ENCODE measurements at regions not wholly inside any gene's neighbourhood (a gene's known extent, or its start where the extent isn't known, plus 50 kb on each side); places are given as distances from the start of the nearest gene placed in this dataset.

DNA sequence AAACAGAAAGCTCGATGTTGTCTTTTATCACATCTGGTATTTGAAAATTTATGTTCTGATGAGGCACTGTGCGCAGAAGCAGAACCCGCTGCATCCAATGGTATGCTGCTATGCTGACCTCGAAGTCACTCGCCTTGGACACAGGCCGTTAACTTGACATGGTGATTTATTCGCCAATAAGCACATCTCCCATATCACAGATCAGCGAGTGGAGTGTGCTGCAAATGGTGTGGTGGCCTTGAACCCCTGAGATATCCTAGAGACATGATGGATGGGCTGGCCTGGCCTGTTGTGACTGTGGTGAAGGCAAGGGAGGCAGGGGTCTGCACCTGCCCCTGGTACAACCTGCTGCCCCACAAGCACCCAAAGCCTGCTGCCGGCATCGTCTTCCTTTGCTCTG, 175.4 kb upstream of the FRG1 start:
- H3K9me3 ChIP-seq (ENCODE audit: control insufficient read depth, insufficient read depth, low read depth, low read length) = no peaks in the 10 kb centered on the region
- no peaks in the 10 kb centered on the region for H3K36me3 ChIP-seq (ENCODE audit: control insufficient read depth in 2 of 2, insufficient read depth in 1 of 2, low read length in 2 of 2)
- H3K27ac ChIP-seq (ENCODE audit: extremely low read depth, low read depth, low read length) = no peak overlapping the region
- H3K4me1 ChIP-seq (ENCODE audit: control insufficient read depth, insufficient read depth, low read length) = no peaks in the 10 kb centered on the region
- CTCF ChIA-PET = no interaction called here
- no peak overlapping the region for H3K4me3 ChIP-seq (ENCODE audit: low read depth, low read length)
- POLR2A ChIA-PET = no interaction called here
- TF ChIP-seq KLF7 (tag by site-specific recombination; IDR thresholded peaks at IDR 0.05; ENCODE audit: borderline replicate concordance) (no peak), ZNF664 (tag by site-specific recombination; IDR thresholded peaks at IDR 0.05) (no peak), GLIS1 (tag by site-specific recombination; IDR thresholded peaks at IDR 0.05) (no peak), ZBTB8A (tag by site-specific recombination; IDR thresholded peaks at IDR 0.05) (no peak), ZNF529 (tag by site-specific recombination; IDR thresholded peaks at IDR 0.05; ENCODE audit: insufficient replicate concordance) (no peak), KLF9 (tag by site-specific recombination; IDR thresholded peaks at IDR 0.05; ENCODE audit: low read depth) (no peak), ZNF138 (tag by site-specific recombination; IDR thresholded peaks at IDR 0.05; ENCODE audit: borderline replicate concordance) (no peak), ZNF558 (tag by site-specific recombination; IDR thresholded peaks at IDR 0.05) (no peak), EGR2 (tag by site-specific recombination; IDR thresholded peaks at IDR 0.05; ENCODE audit: low read depth) (no peak), ZNF335 (tag by site-specific recombination; conservative IDR thresholded peaks at IDR 0.05) (no peak)
- TF ChIP-seq, protein P1, sequence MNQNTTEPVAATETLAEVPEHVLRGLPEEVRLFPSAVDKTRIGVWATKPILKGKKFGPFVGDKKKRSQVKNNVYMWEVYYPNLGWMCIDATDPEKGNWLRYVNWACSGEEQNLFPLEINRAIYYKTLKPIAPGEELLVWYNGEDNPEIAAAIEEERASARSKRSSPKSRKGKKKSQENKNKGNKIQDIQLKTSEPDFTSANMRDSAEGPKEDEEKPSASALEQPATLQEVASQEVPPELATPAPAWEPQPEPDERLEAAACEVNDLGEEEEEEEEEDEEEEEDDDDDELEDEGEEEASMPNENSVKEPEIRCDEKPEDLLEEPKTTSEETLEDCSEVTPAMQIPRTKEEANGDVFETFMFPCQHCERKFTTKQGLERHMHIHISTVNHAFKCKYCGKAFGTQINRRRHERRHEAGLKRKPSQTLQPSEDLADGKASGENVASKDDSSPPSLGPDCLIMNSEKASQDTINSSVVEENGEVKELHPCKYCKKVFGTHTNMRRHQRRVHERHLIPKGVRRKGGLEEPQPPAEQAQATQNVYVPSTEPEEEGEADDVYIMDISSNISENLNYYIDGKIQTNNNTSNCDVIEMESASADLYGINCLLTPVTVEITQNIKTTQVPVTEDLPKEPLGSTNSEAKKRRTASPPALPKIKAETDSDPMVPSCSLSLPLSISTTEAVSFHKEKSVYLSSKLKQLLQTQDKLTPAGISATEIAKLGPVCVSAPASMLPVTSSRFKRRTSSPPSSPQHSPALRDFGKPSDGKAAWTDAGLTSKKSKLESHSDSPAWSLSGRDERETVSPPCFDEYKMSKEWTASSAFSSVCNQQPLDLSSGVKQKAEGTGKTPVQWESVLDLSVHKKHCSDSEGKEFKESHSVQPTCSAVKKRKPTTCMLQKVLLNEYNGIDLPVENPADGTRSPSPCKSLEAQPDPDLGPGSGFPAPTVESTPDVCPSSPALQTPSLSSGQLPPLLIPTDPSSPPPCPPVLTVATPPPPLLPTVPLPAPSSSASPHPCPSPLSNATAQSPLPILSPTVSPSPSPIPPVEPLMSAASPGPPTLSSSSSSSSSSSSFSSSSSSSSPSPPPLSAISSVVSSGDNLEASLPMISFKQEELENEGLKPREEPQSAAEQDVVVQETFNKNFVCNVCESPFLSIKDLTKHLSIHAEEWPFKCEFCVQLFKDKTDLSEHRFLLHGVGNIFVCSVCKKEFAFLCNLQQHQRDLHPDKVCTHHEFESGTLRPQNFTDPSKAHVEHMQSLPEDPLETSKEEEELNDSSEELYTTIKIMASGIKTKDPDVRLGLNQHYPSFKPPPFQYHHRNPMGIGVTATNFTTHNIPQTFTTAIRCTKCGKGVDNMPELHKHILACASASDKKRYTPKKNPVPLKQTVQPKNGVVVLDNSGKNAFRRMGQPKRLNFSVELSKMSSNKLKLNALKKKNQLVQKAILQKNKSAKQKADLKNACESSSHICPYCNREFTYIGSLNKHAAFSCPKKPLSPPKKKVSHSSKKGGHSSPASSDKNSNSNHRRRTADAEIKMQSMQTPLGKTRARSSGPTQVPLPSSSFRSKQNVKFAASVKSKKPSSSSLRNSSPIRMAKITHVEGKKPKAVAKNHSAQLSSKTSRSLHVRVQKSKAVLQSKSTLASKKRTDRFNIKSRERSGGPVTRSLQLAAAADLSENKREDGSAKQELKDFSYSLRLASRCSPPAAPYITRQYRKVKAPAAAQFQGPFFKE (tag by site-specific recombination; IDR thresholded peaks at IDR 0.05; ENCODE audit: borderline replicate concordance) = no peak

DNA sequence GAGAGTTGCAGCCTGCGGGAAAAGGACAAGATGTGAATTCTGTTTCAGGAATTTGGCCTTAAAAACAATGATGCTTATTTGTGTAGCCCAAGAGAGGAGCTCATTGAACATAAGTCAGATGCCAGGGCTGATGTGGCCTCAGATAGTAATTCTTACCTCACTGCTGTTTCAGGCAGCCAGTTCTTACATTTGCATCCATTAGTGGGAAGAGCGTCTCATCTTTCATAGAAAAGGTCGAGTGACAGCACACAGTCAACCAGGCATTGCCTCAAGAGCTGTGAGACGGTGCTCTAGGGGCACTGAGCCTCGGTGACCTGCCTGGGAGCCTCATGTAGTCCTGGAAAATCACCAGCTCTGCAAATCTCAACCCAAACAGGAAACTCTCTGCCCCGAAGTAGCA, 174.9 kb upstream of the FRG1 start:
- Histone ChIP-seq H3K4me1 (ENCODE audit: control insufficient read depth, insufficient read depth, low read length) (no peaks in the 10 kb centered on the region), H3K27ac (ENCODE audit: extremely low read depth, low read depth, low read length) (no peak overlapping the region), H3K4me3 (ENCODE audit: low read depth, low read length) (no peak overlapping the region), H3K36me3 (ENCODE audit: control insufficient read depth in 2 of 2, insufficient read depth in 1 of 2, low read length in 2 of 2) (no peaks in the 10 kb centered on the region), H3K9me3 (ENCODE audit: control insufficient read depth, insufficient read depth, low read depth, low read length) (no peaks in the 10 kb centered on the region)
- POLR2A ChIA-PET = no interaction called here
- TF ChIP-seq ZNF341 (tag by site-specific recombination; IDR thresholded peaks at IDR 0.05; ENCODE audit: low read depth) (no peak), KLF16 (tag by site-specific recombination; IDR thresholded peaks at IDR 0.05) (no peak), KLF10 (tag by site-specific recombination; IDR thresholded peaks at IDR 0.05) (no peak), ZFP41 (tag by site-specific recombination; IDR thresholded peaks at IDR 0.05; ENCODE audit: borderline replicate concordance) (no peak)
- TF ChIP-seq, protein P1 (tag by site-specific recombination; IDR thresholded peaks at IDR 0.05; ENCODE audit: borderline replicate concordance) = no peak
- TF ChIP-seq, protein P2, sequence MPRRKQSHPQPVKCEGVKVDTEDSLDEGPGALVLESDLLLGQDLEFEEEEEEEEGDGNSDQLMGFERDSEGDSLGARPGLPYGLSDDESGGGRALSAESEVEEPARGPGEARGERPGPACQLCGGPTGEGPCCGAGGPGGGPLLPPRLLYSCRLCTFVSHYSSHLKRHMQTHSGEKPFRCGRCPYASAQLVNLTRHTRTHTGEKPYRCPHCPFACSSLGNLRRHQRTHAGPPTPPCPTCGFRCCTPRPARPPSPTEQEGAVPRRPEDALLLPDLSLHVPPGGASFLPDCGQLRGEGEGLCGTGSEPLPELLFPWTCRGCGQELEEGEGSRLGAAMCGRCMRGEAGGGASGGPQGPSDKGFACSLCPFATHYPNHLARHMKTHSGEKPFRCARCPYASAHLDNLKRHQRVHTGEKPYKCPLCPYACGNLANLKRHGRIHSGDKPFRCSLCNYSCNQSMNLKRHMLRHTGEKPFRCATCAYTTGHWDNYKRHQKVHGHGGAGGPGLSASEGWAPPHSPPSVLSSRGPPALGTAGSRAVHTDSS (tag by site-specific recombination; IDR thresholded peaks at IDR 0.05) = no peak
- CTCF ChIA-PET = no interaction called here
